Neural cell (in vitro differentiated cells): ENCODE measurements at regions not wholly inside any gene's neighbourhood (a gene's known extent, or its start where the extent isn't known, plus 50 kb on each side); places are given as distances from the start of the nearest gene placed in this dataset.

Experiments used
- CTCF ChIP-seq: fragments of 450-650 bp; IDR thresholded peaks from 2 replicates; pipeline ENCODE4 v1.5.1; 2014; ENCODE audit warnings: antibody characterized with exemption, mild to moderate bottlenecking, moderate library complexity; ENCODE audit not compliant: poor library complexity, severe bottlenecking
- EP300 ChIP-seq: fragments of 450-650 bp; conservative IDR thresholded peaks from 2 replicates; pipeline ENCODE4 v1.6.1; 2014; ENCODE audit warnings: antibody characterized with exemption, mild to moderate bottlenecking, moderate library complexity; ENCODE audit not compliant: poor library complexity, severe bottlenecking
- EZH2 ChIP-seq: fragments of 200-600, 300-800 bp; shearing (Covaris generic), sonication (generic); IDR thresholded peaks from 2 replicates; pipeline ENCODE4 v1.6.1; 2014; ENCODE audit warnings: antibody characterized with exemption, low read length, borderline replicate concordance, mild to moderate bottlenecking; ENCODE audit not compliant: insufficient read depth, poor library complexity, severe bottlenecking
- POLR2AphosphoS5 ChIP-seq: IDR thresholded peaks from 2 replicates; pipeline ENCODE4 v1.6.1; 2012
- REST ChIP-seq: IDR thresholded peaks from 2 replicates; pipeline ENCODE4 v1.6.1; 2012; ENCODE audit warnings: borderline replicate concordance

- TF ChIP-seq CTCF (no peak), POLR2AphosphoS5 (no peak), REST (no peak), EP300 (no peak), EZH2 (no peak)
Observed at GRCh38 chr10:9596368-9596920, 1421.2 kb upstream of the CELF2 start.
